Activated CD4-positive, alpha-beta T cell treated with anti-CD3 and anti-CD28 coated beads, Interleukin-2, amount 50 U/mL, for 48 hours (primary cell): ENCODE measurements at regions not wholly inside any gene's neighbourhood (a gene's known extent, or its start where the extent isn't known, plus 50 kb on each side); places are given as distances from the start of the nearest gene placed in this dataset.

Experiments used
- DNase-seq, 2 experiments: peaks; one replicate each; pipeline ENCODE4 v3.0.0-alpha.2; 2020

DNA sequence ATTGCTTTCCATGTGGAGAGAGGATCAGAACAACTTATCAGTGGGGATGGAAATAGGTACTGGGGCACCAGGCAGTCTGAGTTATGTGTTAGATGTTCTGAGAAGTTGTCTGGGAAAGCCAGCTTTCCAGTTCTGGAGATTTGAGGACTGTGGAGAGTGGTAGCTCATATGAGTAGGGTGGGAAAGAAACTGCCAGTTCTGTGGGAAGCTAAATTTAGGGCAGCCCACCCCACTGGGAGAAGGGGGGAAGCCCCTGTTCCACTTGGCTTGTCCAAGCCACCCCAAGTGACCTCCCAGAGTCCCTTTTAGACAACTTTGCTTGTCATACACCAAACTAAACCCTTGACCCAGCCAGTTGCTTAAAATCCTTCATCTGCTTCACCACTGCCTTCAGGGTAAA lies 189.5 kb downstream of the REEP3 start:
- no peak for DNase-seq

DNA sequence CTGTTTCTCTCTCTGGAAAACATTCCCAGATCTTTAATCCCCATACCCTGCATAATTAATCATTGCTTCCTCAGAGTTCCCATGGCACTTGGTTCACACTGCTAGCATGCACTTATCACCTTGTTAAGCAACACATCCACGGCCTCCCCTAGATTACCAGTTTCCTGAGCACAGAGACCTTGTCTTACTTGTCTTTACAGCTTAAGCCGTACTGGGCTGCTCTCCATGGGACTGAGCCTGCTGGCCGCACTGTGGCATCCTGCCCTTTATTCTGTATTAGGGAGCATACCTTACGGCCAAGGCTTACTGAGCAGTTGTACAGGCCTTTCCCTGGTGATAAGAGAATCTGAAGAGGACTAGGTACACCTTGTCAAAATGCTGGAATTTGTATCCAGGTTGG lies 190.2 kb downstream of the REEP3 start:
- DNase-seq, result no peak

DNA sequence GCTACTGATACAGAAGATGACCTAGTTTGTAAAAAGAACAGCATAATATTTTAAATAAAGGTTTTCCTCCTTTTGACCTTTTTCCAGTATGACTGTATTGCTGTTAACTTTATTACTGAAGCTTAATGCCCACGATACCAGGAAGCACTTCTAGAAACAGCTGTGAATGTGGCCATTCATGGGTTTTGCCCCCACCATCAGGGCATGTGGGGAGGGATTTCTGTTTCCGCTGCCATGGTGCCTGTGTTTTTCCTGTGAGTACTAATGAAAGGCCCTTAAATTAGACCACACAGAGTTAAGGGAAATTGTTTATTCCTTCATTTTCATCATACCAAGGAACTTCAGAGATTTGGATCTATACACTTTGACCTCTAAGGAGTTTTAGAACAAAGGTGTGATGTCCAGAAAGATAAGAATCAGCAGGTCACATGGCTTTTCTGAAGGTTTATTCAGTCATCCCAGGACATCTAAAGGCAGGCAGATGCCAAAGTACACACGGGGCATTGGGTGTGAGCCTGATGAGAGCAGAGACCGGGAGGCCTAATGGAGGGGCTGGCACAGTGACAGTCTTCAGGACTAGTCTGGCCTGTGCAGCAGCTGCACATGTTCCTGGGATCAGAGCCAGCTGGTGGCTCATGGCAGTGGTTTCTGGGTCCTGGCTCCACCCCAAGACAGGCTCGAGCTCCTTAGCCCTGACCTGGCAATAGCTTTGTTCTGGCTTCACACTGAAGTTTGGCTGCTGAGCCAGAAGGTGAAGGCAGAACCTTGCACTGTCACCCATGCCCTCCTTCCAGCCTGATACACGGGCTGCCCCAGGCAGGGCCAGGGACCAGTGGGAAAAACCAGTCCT lies 190.9 kb downstream of the REEP3 start:
- no peak for DNase-seq

DNA sequence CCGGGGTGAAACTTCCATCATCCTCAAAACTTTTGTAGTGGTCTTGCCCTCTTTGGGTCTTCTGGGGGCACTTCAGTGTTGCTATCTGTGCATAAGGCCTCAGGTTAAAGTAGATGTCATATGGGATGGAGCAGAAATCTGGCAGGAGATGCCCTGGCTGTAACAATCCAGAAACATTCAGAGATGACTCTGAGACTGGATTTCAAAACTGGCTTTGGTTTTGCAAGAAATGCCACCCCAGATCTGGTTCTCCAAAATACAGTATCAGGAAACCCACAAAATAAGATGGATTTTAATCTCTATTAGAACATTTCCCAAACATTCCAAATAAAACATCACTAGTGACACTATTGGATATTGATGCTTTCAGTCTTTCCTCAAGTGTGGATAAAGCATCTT lies 191.5 kb downstream of the REEP3 start:
- DNase-seq, result no peak

DNA sequence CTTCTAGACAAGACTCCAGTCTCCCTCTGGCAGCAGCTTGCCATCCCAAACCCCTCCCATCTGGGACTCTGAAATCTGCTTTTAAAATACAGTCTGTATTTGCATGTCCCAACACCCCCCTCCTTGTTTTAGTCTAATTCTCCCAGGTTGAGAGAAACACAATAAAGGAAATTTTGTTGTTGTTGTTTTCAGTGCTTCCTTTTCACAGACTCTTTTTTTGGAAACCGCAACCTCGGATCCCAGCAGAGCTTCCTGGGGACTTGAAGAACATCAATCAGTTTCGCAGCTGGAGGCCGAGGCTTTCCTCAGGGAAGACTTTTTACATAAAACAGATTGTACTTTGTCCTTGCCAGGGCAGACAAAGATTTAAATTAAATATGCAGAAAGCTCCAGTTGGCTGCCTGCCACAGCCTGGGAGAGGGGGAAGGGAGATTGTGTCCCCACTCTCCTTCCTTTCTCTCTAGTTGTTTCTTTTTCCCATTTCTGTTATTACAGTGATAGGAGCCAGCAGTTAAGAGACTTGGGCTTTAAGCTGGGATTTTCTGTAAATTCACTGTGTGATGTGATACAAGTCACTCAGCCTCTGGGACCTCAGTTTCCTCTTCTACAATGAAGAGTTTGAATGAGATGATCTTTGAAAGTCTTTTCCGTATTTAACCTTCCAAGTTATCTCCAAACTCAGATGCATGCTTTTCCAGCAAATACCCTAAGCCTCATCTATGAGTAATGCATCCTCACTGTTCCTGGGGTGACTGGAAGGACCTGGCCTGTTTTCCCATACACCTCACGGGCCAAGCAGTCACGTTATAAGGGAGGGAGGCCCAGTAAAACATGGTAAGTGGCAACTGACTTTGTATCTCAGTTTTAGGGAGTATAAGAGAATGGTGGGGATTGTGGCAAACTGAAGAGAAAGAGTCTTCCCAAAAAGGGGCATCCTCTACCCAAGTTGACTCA lies 192.3 kb downstream of the REEP3 start:
- DNase-seq, result no peak

DNA sequence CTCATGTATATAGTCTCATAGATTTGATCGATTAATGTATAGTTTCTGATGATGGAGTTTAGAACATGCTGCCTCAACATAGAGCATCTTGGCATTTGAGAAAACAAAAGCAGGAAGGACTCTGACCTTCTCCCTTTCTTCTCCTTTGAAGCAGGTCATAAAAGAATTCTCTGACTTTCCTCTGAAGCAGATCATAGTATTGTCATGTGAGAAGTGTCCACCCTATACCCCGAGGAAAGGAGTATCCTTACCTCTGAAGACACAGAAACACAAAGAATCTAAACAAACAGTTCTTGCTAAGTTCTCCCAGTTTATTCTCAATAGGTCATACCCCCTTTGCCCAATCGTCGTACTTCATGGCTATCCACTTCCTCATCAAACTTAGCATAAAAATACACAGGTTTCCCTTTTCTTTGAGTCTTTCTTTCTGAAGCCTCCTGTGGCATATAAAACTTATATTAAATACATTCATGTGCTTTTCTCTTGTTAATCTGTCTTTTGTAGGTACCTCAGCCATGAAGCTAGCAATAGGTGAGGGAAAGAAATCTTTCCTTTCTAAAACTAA lies 194.9 kb downstream of the REEP3 start:
- DNase-seq, result no peak

DNA sequence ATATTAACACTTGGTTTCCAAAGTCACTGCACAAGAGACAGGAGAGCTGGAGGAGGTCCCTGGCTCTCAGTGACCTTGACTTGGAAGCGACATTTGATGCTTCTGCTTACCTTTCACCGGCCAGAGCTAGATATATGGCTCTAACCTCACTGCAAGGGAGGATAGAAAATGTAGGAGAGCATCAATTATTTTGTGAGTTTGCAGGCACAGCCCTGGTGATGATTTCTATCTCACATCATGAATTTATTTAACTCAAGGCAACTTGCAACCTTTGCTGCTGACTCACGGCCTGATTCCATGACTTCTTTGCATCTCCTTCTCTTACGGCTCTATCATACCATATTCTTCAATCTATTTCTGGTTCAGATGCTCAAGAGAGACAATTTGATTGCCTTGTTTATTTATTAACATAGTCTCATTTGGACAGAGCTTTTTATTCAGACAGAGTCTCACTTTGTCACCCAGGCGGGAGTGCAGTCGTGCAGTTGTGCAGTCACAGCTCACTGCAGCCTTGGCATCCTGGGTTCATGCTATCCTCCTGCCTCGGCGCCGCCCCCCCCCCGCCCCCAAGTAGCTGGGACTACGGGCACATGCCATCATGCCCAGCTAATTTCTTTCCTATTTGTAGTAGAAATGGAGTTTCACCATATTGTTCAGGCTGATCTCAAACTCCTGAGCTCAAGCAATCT lies 196.0 kb downstream of the REEP3 start:
- DNase-seq, result no peak

DNA sequence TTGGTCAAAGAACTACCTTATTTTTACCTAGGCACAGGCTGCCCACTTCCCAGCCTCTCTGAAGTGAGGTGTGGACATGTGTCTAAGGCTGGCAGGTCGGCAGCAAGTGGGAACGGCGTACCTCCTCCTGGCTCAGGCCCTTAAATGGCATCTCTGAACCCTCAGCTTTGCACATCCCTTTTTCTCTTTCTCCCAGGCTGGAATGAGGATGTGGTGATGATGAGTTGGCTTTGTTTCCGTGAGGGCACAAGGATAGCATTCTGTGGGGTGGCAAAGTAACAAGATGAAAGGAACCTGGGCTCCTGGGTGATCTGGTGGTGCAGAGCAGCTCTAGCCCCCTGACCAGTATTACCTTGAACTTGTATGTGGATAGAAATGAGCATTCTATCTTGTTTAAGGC lies 196.8 kb downstream of the REEP3 start:
- DNase-seq, result no peak

DNA sequence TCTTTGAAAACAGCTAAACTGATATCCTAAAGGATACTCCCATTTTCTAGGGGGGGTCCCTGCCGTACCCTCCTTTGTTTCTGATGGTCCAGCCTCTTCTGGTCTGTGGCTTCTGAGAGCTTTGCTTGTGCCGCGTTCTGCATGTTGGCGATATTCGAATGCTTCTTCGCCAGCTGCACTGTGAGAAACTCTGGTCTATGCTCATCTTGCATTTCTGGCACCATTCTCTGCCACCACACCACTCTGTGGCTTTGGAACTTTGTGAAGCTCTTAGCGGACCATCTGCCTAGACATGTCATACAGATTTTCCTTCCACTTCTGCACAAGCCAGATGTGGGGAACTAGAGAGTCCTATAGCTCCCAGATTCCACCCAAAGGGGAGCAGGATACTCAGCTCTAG lies 197.2 kb downstream of the REEP3 start:
- DNase-seq, result no peak

DNA sequence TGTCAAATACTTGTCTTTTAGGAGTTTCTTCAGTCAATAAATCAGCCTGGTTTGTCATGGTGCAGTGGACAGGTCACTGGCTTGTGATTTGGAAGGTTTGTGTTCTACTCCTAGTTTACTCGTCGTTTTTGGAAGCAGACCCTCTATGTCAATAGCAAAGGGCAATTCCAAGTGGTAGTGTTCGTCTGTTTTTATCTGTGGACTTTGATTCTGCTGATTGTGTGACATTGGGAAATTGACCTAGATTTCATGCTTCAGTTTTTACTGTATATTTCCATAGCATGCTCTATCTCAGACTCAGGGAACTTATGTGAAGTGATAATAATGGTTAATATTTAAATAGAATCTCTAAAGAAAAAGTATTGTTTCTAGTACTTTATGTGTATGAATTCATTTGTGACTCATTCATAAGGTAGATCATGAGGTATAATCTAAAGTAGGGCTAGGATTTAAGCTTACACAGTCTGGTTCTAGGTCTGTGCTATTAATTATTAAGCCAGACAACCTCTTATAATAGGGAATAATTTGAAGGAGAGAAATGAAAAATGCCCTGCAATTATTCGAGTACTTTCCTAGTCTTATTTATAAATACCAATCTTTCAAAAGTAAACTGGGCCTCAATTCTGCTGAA lies 198.1 kb downstream of the REEP3 start:
- DNase-seq, result no peak

DNA sequence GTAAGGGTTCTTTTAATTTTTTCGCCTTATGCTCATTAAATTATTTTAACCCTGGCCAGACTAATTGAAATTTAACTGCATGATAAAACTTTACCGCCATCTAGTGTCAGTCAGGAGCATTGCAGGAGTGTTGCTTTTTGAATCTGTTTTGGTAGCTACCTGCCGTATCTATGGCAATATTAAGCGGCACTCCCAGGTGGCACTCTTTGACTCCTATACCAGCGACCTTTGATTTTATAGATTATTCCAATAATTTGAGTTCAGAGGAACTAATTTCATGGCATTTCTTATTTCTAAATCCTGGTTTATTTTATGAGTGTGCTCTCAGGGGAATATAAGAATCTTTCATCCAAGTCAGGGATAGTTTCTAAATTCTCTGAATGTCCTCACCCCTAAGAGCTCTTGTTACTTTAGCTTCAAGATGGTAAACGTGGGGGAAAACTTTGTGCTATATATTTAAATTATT lies 198.9 kb downstream of the REEP3 start:
- peak; percentile 37 to 55 for DNase-seq

DNA sequence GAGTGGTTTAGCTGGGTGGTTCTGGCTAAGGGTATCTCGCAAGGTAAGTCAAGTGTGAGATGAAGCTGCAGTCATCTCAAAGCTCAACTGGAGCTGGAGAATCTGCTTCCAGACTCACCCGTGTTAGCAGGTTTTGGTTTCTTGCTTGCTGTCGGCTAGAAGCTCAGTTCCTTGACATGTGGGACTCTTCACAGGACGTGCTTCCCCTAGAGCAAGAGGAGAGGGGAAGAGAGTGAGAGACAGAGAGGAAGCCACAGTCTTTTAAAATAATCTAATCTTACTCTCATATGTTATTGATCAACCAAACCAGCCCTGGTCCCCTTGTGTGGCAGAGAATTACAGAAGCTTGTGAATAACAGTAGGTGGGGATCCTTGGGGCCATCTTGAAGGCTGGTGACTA lies 199.5 kb downstream of the REEP3 start:
- DNase-seq, result no peak

DNA sequence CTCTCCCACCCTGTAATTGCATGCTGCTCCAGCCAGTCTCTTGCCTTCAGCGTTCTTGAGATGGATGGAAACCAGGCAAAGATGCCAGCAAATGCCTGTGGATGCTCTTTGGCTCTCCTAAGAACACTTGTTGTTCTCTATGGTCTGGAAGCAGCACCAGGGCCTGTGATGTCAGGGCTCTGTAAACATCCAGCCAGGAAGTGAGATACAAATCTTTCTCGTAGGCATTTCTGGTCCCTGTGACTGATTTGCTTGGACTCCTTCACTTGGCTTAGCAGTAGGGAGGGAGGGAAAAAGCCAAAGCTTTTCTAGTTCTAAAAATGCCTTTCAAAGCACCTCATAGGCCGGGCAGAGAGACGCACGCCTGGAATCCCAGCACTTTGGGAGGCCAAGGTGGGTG lies 201.3 kb downstream of the REEP3 start:
- DNase-seq, result no peak

DNA sequence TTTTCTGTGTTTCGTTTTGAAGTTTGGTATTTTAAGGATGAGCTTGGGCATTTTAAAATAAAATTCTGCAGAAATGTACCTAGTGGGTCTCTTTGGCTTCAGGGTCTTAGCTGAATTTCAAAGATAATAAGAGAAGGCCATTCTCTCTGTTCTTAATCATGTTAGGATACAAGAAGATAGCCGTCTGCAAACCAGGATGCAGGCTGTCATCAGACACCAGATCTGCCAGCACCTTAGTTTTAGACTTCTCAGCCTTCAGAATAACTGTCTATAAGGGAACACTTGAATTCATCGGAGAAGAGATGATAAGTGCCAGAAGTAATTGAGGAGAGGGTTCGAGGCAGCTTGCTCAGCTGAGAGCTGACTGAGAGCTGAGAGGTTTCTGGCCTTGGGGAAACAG lies 202.1 kb downstream of the REEP3 start:
- no peak for DNase-seq

DNA sequence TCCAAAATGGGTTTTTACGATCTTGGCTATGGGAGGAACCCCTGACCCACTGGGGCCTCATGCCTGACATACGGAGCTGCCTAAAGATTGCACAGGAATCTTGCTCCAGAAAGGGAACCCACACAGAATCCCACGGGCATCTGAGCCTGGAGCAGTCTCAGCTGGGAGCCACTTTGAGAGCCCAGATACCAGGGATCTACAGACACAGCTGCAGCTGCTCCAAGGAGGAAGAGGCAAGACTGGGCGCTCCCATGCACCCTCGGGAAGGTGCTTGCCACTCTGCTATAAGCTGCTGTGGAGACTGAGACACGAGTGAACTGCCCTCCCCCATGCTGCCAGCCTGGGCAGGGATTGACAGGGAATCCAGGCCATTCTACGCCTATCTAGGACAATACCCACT lies 202.5 kb downstream of the REEP3 start:
- DNase-seq, result no peak

DNA sequence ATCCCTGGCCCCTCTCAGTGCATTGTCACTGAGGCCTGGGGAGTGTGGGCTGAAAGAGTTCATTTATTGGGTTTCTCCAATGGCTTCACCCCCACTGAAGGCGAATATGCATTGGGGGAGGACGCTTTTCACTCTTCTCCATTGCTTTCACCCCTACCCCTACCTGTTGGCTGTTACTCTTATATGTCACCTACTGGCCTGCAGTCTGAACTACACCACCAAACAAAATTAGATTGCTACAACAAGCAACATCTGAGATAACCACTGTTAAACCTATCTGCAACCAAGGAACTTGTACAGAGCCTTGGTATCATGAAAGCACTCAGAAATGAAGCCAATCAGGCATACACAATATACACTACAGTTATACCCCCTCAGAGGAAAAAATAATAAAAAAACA lies 203.7 kb downstream of the REEP3 start:
- no peak for DNase-seq

DNA sequence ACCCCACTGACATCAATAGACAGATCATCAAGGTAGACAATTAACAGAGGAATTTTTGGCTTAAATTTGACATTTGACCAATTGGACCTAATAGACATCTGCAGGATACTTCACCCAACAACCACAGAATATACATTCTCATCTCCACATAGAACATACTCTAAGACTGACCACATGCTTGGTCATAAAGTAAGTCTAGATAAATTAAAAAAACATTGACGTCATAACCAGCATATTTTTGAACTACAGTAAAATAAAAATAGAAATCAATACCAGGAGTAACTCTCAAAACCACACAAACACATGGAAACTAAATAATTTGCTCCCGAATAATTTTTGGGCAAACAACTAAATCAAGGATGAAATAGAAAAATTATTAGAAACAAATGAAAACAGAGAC lies 205.7 kb downstream of the REEP3 start:
- no peak for DNase-seq

DNA sequence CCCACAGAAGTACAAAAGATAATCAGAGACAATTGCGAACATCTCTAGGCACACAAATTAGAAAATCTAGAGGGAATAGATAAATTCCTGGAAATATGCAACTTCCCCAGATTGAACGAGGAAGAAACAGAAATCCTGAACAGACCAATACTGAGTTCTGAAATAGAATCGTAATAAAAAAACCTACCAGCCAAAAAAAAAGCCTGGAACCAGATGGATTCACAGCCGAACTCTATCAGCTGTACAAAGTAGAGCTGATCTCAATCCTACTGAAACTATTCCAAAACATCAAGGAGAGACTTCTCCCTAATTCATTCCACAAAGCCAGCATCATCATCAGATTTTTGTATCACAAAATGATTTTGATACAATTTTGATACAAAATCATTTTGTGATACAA lies 206.4 kb downstream of the REEP3 start:
- DNase-seq, result no peak

DNA sequence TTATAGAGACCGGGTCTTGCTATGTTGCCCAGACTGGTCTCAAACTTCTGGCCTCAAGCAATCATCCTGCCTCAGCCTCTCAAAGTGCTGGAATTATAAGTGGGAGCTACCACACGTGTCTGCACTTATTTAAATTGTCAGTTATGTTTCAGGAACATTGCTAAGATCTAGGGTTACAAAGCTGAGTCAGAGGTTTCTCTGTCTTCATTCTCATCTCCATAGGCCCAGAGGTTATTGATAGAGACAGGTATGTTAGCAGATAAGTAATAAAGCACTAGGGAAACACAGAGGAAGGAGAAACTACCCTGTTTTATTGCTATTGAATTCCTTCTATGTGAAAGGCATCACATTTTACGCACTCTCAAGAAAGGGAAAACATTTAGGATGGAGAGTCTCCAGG lies 214.1 kb downstream of the REEP3 start:
- no peak for DNase-seq

DNA sequence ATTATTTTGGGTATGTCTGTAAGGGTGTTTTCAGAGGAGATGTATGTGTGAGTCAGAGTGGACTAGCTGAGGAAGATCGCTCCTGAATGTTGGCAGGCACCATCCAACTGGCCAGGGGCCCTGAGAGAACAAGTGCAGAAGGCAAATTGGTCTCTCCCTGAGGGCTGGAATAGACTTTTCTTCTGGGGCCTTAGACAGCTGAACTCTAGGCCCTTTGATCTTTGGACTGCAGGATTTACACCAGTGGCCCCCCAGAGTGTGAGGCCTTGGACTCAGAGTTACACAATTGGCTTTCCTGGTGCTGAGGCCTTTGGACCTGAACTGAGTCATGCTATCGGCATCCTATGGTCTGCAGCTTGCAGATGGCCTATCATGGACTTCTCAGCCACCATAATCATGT lies 217.2 kb downstream of the REEP3 start:
- no peak for DNase-seq

DNA sequence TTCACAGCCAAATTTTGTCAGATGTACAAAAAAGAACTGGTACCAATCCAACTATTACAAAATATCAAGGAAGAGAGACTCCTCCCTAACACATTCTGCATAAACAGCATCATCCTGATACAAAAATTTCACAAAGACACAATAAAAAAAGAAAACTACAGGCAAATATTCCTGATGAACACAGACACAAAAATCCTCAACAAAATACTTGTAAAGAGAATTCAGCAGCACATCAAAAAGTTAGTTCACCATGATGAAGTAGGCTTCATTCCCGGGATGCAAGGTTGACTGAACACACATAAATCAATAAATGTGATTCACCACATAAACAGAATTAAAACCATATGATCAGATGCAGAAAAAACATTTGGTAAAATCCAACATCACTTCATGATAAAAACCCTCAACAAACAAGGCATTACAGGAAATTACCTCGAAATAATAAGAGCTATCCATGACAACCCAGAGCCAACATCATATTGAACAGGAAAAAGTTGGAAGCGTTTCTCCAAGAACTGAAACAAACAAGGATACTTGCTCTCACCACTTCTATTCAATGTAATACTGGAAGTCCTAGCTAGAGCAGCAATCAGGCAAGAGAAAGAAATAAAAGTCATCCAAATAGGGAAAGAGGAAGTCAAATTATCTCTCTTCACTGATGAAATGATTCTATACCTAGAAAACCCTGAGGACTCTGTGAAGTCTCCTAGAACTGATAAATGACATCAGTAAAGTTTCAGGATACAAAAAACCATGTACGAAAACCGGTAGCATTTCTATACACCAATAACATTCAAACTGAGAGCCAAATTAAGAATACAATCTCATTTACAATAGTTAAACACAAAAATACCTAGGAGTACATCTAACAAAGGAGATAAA lies 223.1 kb downstream of the REEP3 start:
- DNase-seq, result no peak
